DND-41 (cell line): ENCODE measurements at regions not wholly inside any gene's neighbourhood (a gene's known extent, or its start where the extent isn't known, plus 50 kb on each side); places are given as distances from the start of the nearest gene placed in this dataset.
"Not testable (repeated sequence)": the region's sequence is repeated elsewhere in the genome, so short reads cannot be mapped to it uniquely, and the experiment has no call there.

Experiments
- ATAC-seq: fragments of 200-7000 bp; cut with Tn5 transposase; 3 replicates; pipeline ENCODE4 v1.9.1; 2021; ENCODE audit warnings: low read depth; ENCODE audit not compliant: insufficient read depth
- DNase-seq: peaks from one replicate; pipeline ENCODE4 v3.0.0-alpha.2; 2020
- H2AFZ ChIP-seq: 2 replicates; pipeline ENCODE4 v1.6.0; 2012; ENCODE audit warnings: low read depth, low read length
- H3K27ac ChIP-seq: 2 replicates; pipeline ENCODE4 v1.5.1; 2012; ENCODE audit warnings: low read length, inconsistent platforms
- H3K27me3 ChIP-seq: fragments of 200-600 bp; sonication (generic); 2 replicates; pipeline ENCODE4 v1.6.0; 2012; ENCODE audit warnings: low read length, mild to moderate bottlenecking, inconsistent platforms; ENCODE audit not compliant: insufficient read depth, poor library complexity
- H3K36me3 ChIP-seq: 2 replicates; pipeline ENCODE4 v1.5.1; 2012; ENCODE audit warnings: low read length, inconsistent platforms; ENCODE audit not compliant: insufficient read depth
- H3K4me1 ChIP-seq: 2 replicates; pipeline ENCODE4 v1.5.1; 2012; ENCODE audit warnings: mild to moderate bottlenecking, low read length; ENCODE audit not compliant: insufficient read depth
- H3K4me2 ChIP-seq: 2 replicates; pipeline ENCODE4 v1.6.0; 2012; ENCODE audit warnings: mild to moderate bottlenecking, moderate library complexity, low read length, inconsistent platforms; ENCODE audit not compliant: insufficient read depth
- H3K4me3 ChIP-seq, 2 experiments: fragments of 200-600 bp in 1 of 2; shearing (Covaris generic) in 1 of 2; 2 replicates each; pipeline ENCODE4 v1.5.1; 2012 to 2016; ENCODE audit warnings: inconsistent platforms in 2 of 2, low read length in 2 of 2, mild to moderate bottlenecking in 2 of 2, low read depth in 1 of 2, moderate library complexity in 1 of 2
- H3K79me2 ChIP-seq: 2 replicates; pipeline ENCODE4 v1.6.0; 2012; ENCODE audit warnings: low read length, inconsistent platforms; ENCODE audit not compliant: insufficient read depth
- H3K9ac ChIP-seq: 2 replicates; pipeline ENCODE4 v1.6.0; 2012; ENCODE audit warnings: low read depth, mild to moderate bottlenecking, inconsistent platforms, low read length, moderate library complexity
- H3K9me3 ChIP-seq: 2 replicates; pipeline ENCODE4 v1.5.1; 2012; ENCODE audit warnings: low read length, moderate library complexity, mild to moderate bottlenecking, inconsistent platforms; ENCODE audit not compliant: insufficient read depth, severe bottlenecking
- H4K20me1 ChIP-seq: 2 replicates; pipeline ENCODE4 v1.6.0; 2012; ENCODE audit warnings: low read length; ENCODE audit not compliant: insufficient read depth
- CTCF ChIP-seq: IDR thresholded peaks from 2 replicates; pipeline ENCODE4 v1.5.1; 2012; ENCODE audit warnings: borderline replicate concordance, low read length, moderate library complexity, mild to moderate bottlenecking; ENCODE audit not compliant: poor library complexity, severe bottlenecking; ENCODE audit errors: extremely low read depth
- EZH2 ChIP-seq: IDR thresholded peaks from 3 replicates; pipeline ENCODE4 v1.6.1; 2012; ENCODE audit warnings: borderline replicate concordance, low read depth, mild to moderate bottlenecking, moderate library complexity, low read length, inconsistent platforms; ENCODE audit not compliant: severe bottlenecking

DNA sequence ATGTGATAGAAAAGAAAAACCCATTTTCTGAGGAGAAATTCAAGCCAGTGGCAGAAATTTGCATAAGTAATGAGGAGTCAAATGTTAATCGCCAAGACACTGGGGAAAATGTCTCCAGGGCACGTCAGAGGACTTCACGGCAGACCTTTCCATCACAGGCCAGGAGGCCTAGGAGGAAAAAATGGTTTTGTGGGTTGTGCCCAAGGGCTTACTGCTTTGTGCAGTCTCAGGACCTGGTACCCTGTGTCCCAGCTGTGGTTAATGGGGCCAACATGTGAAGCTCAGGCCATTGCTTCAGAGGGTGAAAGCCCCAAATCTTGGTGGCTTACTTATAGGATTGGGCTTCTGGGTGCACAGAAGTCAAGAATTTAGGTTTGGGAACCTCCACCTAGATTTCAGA is 54.8 kb upstream of the ADAMTS2 start:
- Histone ChIP-seq H3K9ac (no peak overlapping the region), H3K4me2 (no peak overlapping the region), H2AFZ (no peak overlapping the region), H3K4me1 (no peaks in the 10 kb centered on the region), H3K27ac (no peak overlapping the region), H3K9me3 (peaks cover 22% of the 10 kb centered on the region), H3K79me2 (no peaks in the 10 kb centered on the region), H3K4me3 (no peak overlapping the region), H3K27me3 (no peaks in the 10 kb centered on the region), H3K36me3 (no peaks in the 10 kb centered on the region), H4K20me1 (no peaks in the 10 kb centered on the region)
- no peak for ATAC-seq
- TF ChIP-seq CTCF (no peak), EZH2 (no peak)
- no peak for DNase-seq

- not testable (repeated sequence) for H3K36me3 ChIP-seq, H2AFZ ChIP-seq, H4K20me1 ChIP-seq, H3K27me3 ChIP-seq, H3K4me3 ChIP-seq, H3K79me2 ChIP-seq, H3K9ac ChIP-seq, ATAC-seq, H3K4me1 ChIP-seq, H3K27ac ChIP-seq, H3K4me2 ChIP-seq, DNase-seq
- H3K9me3 ChIP-seq, result peaks cover 22% of the 10 kb centered on the region
Observed at GRCh38 chr5:179399327-179399726, 54.1 kb upstream of the ADAMTS2 start.

- no peak overlapping the region for H2AFZ ChIP-seq
- H4K20me1 ChIP-seq, result no peaks in the 10 kb centered on the region
- H3K9me3 ChIP-seq, result peaks cover 26% of the 10 kb centered on the region
- H3K4me3 ChIP-seq, result no peak overlapping the region
- H3K79me2 ChIP-seq, result no peaks in the 10 kb centered on the region
- DNase-seq, result no peak
- H3K4me1 ChIP-seq, result no peaks in the 10 kb centered on the region
- H3K36me3 ChIP-seq, result no peaks in the 10 kb centered on the region
- no peak overlapping the region for H3K4me2 ChIP-seq
- H3K27ac ChIP-seq, result no peak overlapping the region
- no peak overlapping the region for H3K9ac ChIP-seq
- H3K27me3 ChIP-seq, result no peaks in the 10 kb centered on the region
- no peak for ATAC-seq
- TF ChIP-seq EZH2, result no peak
- TF ChIP-seq CTCF, result no peak
Observed at GRCh38 chr5:179397516-179397915, 52.3 kb upstream of the ADAMTS2 start.
